GM18858 (cell line): ENCODE measurements at regions not wholly inside any gene's neighbourhood (a gene's known extent, or its start where the extent isn't known, plus 50 kb on each side); places are given as distances from the start of the nearest gene placed in this dataset.
"Not testable (repeated sequence)": the region's sequence is repeated elsewhere in the genome, so short reads cannot be mapped to it uniquely, and the experiment has no call there.

ENCODE experiments used
- ATAC-seq: cut with Tn5 transposase; IDR thresholded peaks from one replicate; pipeline ENCODE4 v1.9.1; 2021; ENCODE audit not compliant: unreplicated experiment

GRCh38 chr2:82487354-82487753, 1971.7 kb downstream of the SUCLG1 start:
- no peak for ATAC-seq

- no peak for ATAC-seq
Measured at GRCh38 chr2:82485701-82486100, 1973.4 kb downstream of the SUCLG1 start.

GRCh38 chr2:82481207-82481606, 1977.9 kb downstream of the SUCLG1 start:
- ATAC-seq, result no peak

GRCh38 chr2:82478641-82479040, 1980.4 kb downstream of the SUCLG1 start:
- no peak for ATAC-seq

- no peak for ATAC-seq
Measured at GRCh38 chr2:82476094-82476493, 1983.0 kb downstream of the SUCLG1 start.

GRCh38 chr2:82428251-82428650, 2030.8 kb downstream of the SUCLG1 start:
- ATAC-seq, result no peak

GRCh38 chr2:82412021-82412420, 2047.1 kb downstream of the SUCLG1 start:
- ATAC-seq, result no peak

- ATAC-seq, result no peak
Measured at GRCh38 chr2:82411071-82411470, 2048.0 kb downstream of the SUCLG1 start.

- no peak for ATAC-seq
Measured at GRCh38 chr2:82395531-82395930, 2063.5 kb downstream of the SUCLG1 start.

- ATAC-seq, result no peak
Measured at GRCh38 chr2:82391386-82391785, 2067.7 kb downstream of the SUCLG1 start.

- no peak for ATAC-seq
Measured at GRCh38 chr2:82355622-82356021, 2051.1 kb upstream of the LRRTM1 start.

GRCh38 chr2:82345910-82346309, 2041.4 kb upstream of the LRRTM1 start:
- ATAC-seq, result no peak

- no peak for ATAC-seq
Measured at GRCh38 chr2:82344670-82345069, 2040.1 kb upstream of the LRRTM1 start.

- no peak for ATAC-seq
Measured at GRCh38 chr2:82342356-82342755, 2037.8 kb upstream of the LRRTM1 start.

GRCh38 chr2:82340578-82341053, 2036.1 kb upstream of the LRRTM1 start:
- ATAC-seq, result no peak

- ATAC-seq, result no peak
Measured at GRCh38 chr2:82339805-82340204, 2035.3 kb upstream of the LRRTM1 start.

- no peak for ATAC-seq
Measured at GRCh38 chr2:82333697-82334096, 2029.1 kb upstream of the LRRTM1 start.

GRCh38 chr2:82330155-82330554, 2025.6 kb upstream of the LRRTM1 start:
- no peak for ATAC-seq

GRCh38 chr2:82326180-82326767, 2021.7 kb upstream of the LRRTM1 start:
- ATAC-seq, result not testable (repeated sequence)

- ATAC-seq, result no peak
Measured at GRCh38 chr2:82320296-82320695, 2015.7 kb upstream of the LRRTM1 start.

- ATAC-seq, result no peak
Measured at GRCh38 chr2:82317012-82317411, 2012.5 kb upstream of the LRRTM1 start.

GRCh38 chr2:82316586-82316985, 2012.0 kb upstream of the LRRTM1 start:
- no peak for ATAC-seq

- no peak for ATAC-seq
Measured at GRCh38 chr2:82314836-82315472, 2010.4 kb upstream of the LRRTM1 start.
